ENCODE measurements at regions not wholly inside any gene's neighbourhood (a gene's known extent, or its start where the extent isn't known, plus 50 kb on each side); places are given as distances from the start of the nearest gene placed in this dataset.

DNA sequence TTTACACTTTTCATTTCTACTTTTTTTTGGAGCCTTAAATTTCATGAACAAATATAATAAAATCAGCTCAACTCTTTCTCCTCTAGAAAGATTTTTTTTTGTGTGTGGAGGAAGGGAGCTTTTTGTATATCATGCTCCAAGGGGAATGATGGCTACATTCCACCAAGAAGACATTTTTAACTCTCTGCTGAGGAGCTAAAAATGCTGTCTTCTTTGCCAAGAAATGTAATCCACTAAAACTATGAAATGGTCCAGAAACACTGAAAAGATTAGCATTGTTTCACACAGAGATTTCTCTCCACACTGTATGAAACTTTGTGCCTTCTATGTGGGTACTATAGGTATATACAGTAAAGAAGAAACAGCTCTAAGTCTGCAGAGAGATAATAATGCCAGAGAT, 74.1 kb upstream of the ANK3 start:
- ChIA-PET POLR2A (interaction anchor here (0.6 kb wide), 1 partner anchor 414 kb away, joined by 4 read pairs; no protein-coding TSS in a partner anchor), CTCF (interaction anchor here (0.6 kb wide), 1 partner anchor 246 kb away, joined by 3 read pairs; no protein-coding TSS in a partner anchor)
- H3K9me3 Mint-ChIP-seq = no peaks in the 10 kb centered on the region

GRCh38 chr10:60461688-60462087, 72.0 kb upstream of the ANK3 start:
- Mint-ChIP-seq H3K4me1 (peaks cover 5% of the 10 kb centered on the region), H3K27ac (no peak overlapping the region), H3K9me3 (no peaks in the 10 kb centered on the region), H3K36me3 (ENCODE audit: low read depth) (no peaks in the 10 kb centered on the region), H3K4me3 (no peak overlapping the region), H3K27me3 (no peaks in the 10 kb centered on the region)
- DNase-seq = no peak
- ChIA-PET POLR2A (no interaction called here), CTCF (no interaction called here)

More for the DNA sequence above, 74.1 kb upstream of the ANK3 start:
- DNase-seq = no peak
- H3K36me3 Mint-ChIP-seq (ENCODE audit: low read depth) = no peaks in the 10 kb centered on the region
- H3K4me1 Mint-ChIP-seq = no peaks in the 10 kb centered on the region
- no peak overlapping the region for H3K27ac Mint-ChIP-seq
- H3K27me3 Mint-ChIP-seq = no peaks in the 10 kb centered on the region
- H3K4me3 Mint-ChIP-seq = no peak overlapping the region

- Mint-ChIP-seq H3K36me3 (ENCODE audit: low read depth) (no peaks in the 10 kb centered on the region), H3K27me3 (no peaks in the 10 kb centered on the region), H3K4me3 (no peak overlapping the region), H3K4me1 (peaks cover 5% of the 10 kb centered on the region), H3K27ac (no peak overlapping the region), H3K9me3 (no peaks in the 10 kb centered on the region)
- ChIA-PET POLR2A (no interaction called here), CTCF (no interaction called here)
- DNase-seq = no peak
These were observed 70.2 kb upstream of the ANK3 start for GRCh38 chr10:60459701-60460457.

GRCh38 chr10:60456053-60456452, 66.4 kb upstream of the ANK3 start:
- ChIA-PET CTCF (no interaction called here), POLR2A (no interaction called here)
- DNase-seq = no peak
- H3K4me3 Mint-ChIP-seq = no peak overlapping the region
- H3K4me1 Mint-ChIP-seq = peaks cover 7% of the 10 kb centered on the region
- no peak overlapping the region for H3K27ac Mint-ChIP-seq
- H3K27me3 Mint-ChIP-seq = no peaks in the 10 kb centered on the region
- no peaks in the 10 kb centered on the region for H3K36me3 Mint-ChIP-seq (ENCODE audit: low read depth)
- H3K9me3 Mint-ChIP-seq = no peaks in the 10 kb centered on the region

- Mint-ChIP-seq H3K27me3 (no peaks in the 10 kb centered on the region), H3K27ac (no peak overlapping the region), H3K36me3 (ENCODE audit: low read depth) (no peaks in the 10 kb centered on the region), H3K9me3 (no peaks in the 10 kb centered on the region), H3K4me1 (peaks cover 7% of the 10 kb centered on the region), H3K4me3 (no peak overlapping the region)
- DNase-seq = no peak
- POLR2A ChIA-PET = no interaction called here
- CTCF ChIA-PET = no interaction called here
These were observed 64.7 kb upstream of the ANK3 start for GRCh38 chr10:60454336-60454735.

DNA sequence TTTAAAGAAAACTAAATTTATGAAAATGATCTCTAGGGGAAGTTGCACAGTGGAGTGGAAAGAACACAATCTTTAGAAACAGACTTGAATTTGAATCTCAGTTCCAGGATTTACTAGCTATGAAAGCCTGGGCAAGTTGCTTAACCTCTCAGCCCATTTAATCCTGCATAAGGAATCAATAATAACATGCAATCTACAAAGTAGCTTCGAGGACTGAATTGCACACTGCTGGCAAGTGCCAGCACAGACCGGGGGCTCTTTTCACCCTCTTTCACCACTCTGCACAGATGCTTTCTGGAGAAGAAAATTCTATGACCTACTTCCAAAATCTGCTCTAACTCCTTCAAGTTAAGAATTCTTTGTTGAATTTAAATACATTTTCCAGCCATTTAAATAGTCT, 63.4 kb upstream of the ANK3 start:
- H3K27ac Mint-ChIP-seq = no peak overlapping the region
- ChIA-PET CTCF (no interaction called here), POLR2A (no interaction called here)
- peaks cover 2% of the 10 kb centered on the region for H3K4me1 Mint-ChIP-seq
- no peak overlapping the region for H3K4me3 Mint-ChIP-seq
- no peaks in the 10 kb centered on the region for H3K9me3 Mint-ChIP-seq
- DNase-seq = no peak
- H3K36me3 Mint-ChIP-seq (ENCODE audit: low read depth) = no peaks in the 10 kb centered on the region
- no peaks in the 10 kb centered on the region for H3K27me3 Mint-ChIP-seq

GRCh38 chr10:60450291-60450690, 60.6 kb upstream of the ANK3 start:
- no peak for DNase-seq
- POLR2A ChIA-PET = no interaction called here
- H3K4me1 Mint-ChIP-seq = peaks cover 16% of the 10 kb centered on the region
- H3K27ac Mint-ChIP-seq = no peak overlapping the region
- H3K36me3 Mint-ChIP-seq (ENCODE audit: low read depth) = peaks cover 2% of the 10 kb centered on the region
- no peak overlapping the region for H3K4me3 Mint-ChIP-seq
- no peaks in the 10 kb centered on the region for H3K27me3 Mint-ChIP-seq
- CTCF ChIA-PET = no interaction called here
- no peaks in the 10 kb centered on the region for H3K9me3 Mint-ChIP-seq

GRCh38 chr10:60448246-60448645, 58.6 kb upstream of the ANK3 start:
- no peak for DNase-seq
- ChIA-PET POLR2A (no interaction called here), CTCF (no interaction called here)
- Mint-ChIP-seq H3K9me3 (no peaks in the 10 kb centered on the region), H3K4me3 (no peak overlapping the region), H3K27me3 (no peaks in the 10 kb centered on the region), H3K36me3 (ENCODE audit: low read depth) (peaks cover 2% of the 10 kb centered on the region), H3K4me1 (peaks cover 16% of the 10 kb centered on the region), H3K27ac (no peak overlapping the region)

- Mint-ChIP-seq H3K36me3 (ENCODE audit: low read depth) (peaks cover 2% of the 10 kb centered on the region), H3K4me1 (peaks cover 14% of the 10 kb centered on the region), H3K9me3 (no peaks in the 10 kb centered on the region), H3K27ac (peak overlapping the region; percentile 72), H3K4me3 (no peak overlapping the region), H3K27me3 (no peaks in the 10 kb centered on the region)
- POLR2A ChIA-PET = no interaction called here
- peak; percentile 14 for DNase-seq
- CTCF ChIA-PET = no interaction called here
These were observed 57.2 kb upstream of the ANK3 start for GRCh38 chr10:60446851-60447250.

- no peak overlapping the region for H3K4me3 Mint-ChIP-seq
- DNase-seq = no peak
- H3K4me1 Mint-ChIP-seq = peaks cover 14% of the 10 kb centered on the region
- no peaks in the 10 kb centered on the region for H3K27me3 Mint-ChIP-seq
- peaks cover 2% of the 10 kb centered on the region for H3K36me3 Mint-ChIP-seq (ENCODE audit: low read depth)
- ChIA-PET POLR2A (no interaction called here), CTCF (interaction anchor here (1.3 kb wide), 1 partner anchor 201 kb away, joined by 3 read pairs; no protein-coding TSS in a partner anchor)
- no peaks in the 10 kb centered on the region for H3K9me3 Mint-ChIP-seq
- peak overlapping the region; percentile 72 for H3K27ac Mint-ChIP-seq
These were observed 56.6 kb upstream of the ANK3 start for GRCh38 chr10:60446070-60446833.

GRCh38 chr10:60444494-60445064, 54.9 kb upstream of the ANK3 start:
- Mint-ChIP-seq H3K27ac (no peak overlapping the region), H3K4me3 (no peak overlapping the region), H3K36me3 (ENCODE audit: low read depth) (peaks cover 2% of the 10 kb centered on the region), H3K4me1 (peaks cover 14% of the 10 kb centered on the region), H3K9me3 (no peaks in the 10 kb centered on the region), H3K27me3 (no peaks in the 10 kb centered on the region)
- ChIA-PET CTCF (interaction anchor here (0.7 kb wide), 1 partner anchor 61 kb away, joined by 3 read pairs; no protein-coding TSS in a partner anchor), POLR2A (no interaction called here)
- DNase-seq = no peak

DNA sequence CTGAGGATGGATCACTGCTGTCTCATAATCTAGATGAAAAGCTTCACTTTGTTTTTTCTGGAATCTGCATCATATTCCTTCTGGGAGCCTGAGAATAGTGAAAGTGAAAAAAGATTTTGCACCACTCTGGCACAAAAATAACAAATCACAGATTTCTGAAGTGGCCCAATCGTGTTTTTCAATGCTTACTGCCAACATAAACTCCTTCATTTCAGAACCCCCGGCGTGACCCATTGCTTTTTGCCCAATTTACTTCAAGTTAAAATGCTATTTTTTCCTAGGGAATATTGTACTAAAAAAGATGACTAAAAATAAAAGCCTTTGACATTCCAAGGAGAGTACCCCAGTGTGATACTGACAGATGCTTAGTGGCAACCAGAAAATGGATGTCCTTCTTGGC, 53.7 kb upstream of the ANK3 start:
- POLR2A ChIA-PET = no interaction called here
- Mint-ChIP-seq H3K9me3 (no peaks in the 10 kb centered on the region), H3K27me3 (no peaks in the 10 kb centered on the region), H3K27ac (no peak overlapping the region), H3K4me3 (no peak overlapping the region), H3K36me3 (ENCODE audit: low read depth) (peaks cover 2% of the 10 kb centered on the region), H3K4me1 (peaks cover 14% of the 10 kb centered on the region)
- no peak for DNase-seq
- CTCF ChIA-PET = interaction anchor here (0.6 kb wide), 1 partner anchor 343 kb away, joined by 3 read pairs; no protein-coding TSS in a partner anchor

DNA sequence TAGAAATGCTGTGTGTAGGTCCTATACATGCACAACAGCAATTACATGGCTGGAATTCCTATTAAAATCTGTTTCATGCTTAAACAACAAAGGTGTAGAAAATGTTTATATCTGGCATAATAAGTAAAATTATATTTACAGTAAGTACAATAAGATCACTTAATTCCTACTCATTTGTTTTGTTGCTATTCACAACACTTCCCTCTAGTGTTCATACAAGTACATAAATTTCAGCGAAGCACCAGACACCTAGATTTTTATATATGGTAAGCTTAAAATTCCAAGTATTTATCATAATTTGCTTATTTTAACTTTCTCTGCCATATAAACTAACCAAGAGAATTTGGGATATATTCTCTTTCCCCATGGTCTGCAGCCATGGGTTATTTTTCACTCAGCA, 51.8 kb upstream of the ANK3 start:
- no peak for DNase-seq
- Mint-ChIP-seq H3K36me3 (ENCODE audit: low read depth) (no peaks in the 10 kb centered on the region), H3K9me3 (no peaks in the 10 kb centered on the region), H3K27ac (no peak overlapping the region), H3K27me3 (no peaks in the 10 kb centered on the region), H3K4me3 (no peak overlapping the region), H3K4me1 (peaks cover 4% of the 10 kb centered on the region)
- ChIA-PET CTCF (interaction anchor here (0.7 kb wide), 1 partner anchor 132 kb away, joined by 3 read pairs; no protein-coding TSS in a partner anchor), POLR2A (no interaction called here)

Data from activated CD4-positive, alpha-beta T cell treated with anti-CD3 and anti-CD28 coated beads, Interleukin-2, amount 10 ng/mL, durations not matched to agents 7 days and 5 days (primary cell).